ENCODE measurements at regions not wholly inside any gene's neighbourhood (a gene's known extent, or its start where the extent isn't known, plus 50 kb on each side); places are given as distances from the start of the nearest gene placed in this dataset.

- TF ChIP-seq TAF1 (IDR thresholded peaks at IDR 0.05; ENCODE audit: low read depth) (no peak), CEBPB (IDR thresholded peaks at IDR 0.05) (no peak), TCF12 (IDR thresholded peaks at IDR 0.05; ENCODE audit: low read depth) (no peak), ZBTB7A (IDR thresholded peaks at IDR 0.05; ENCODE audit: low read depth) (no peak), RAD21 (IDR thresholded peaks at IDR 0.05; ENCODE audit: low read depth) (no peak), REST (IDR thresholded peaks at IDR 0.05; ENCODE audit: low read depth) (no peak), CREB1 (IDR thresholded peaks at IDR 0.05; ENCODE audit: low read depth) (no peak), MAX (IDR thresholded peaks at IDR 0.05) (no peak)
Observed at GRCh38 chr10:24157567-24157966, 51.4 kb upstream of the KIAA1217 start.

Measured in Ishikawa (cell line).